Endothelial cell of umbilical vein (primary cell): ENCODE measurements at regions not wholly inside any gene's neighbourhood (a gene's known extent, or its start where the extent isn't known, plus 50 kb on each side); places are given as distances from the start of the nearest gene placed in this dataset.

Experiments used
- BruUV-seq: library from RNA; stranded (reverse); fragments of 400-500 nt; replicated peaks from 2 replicates; lab custom pipeline; 2021; lab: Mats Ljungman, UMichigan
- CTCF ChIA-PET: fragments of 300-600, 350-600 bp; sonication (Branson Sonifier 250); formaldehyde crosslinking; loops from one replicate; lab custom pipeline; 2021; ENCODE audit warnings: antibody characterized with exemption, inconsistent platforms; lab: Charles Lee
- POLR2A ChIA-PET: fragments of 300-600, 350-600 bp; sonication (Branson Sonifier 250); formaldehyde crosslinking; loops from one replicate; lab custom pipeline; 2021; ENCODE audit warnings: antibody characterized with exemption, inconsistent platforms; lab: Charles Lee
- DNase-seq: peaks from one replicate; pipeline ENCODE4 v3.0.0-alpha.2; 2011; ENCODE audit warnings: low read depth, low spot score
- FAIRE-seq: peaks from 2 replicates; lab custom pipeline; 2011; peaks lifted over from hg19 to GRCh38; lab: Jason Lieb, UNC
- H2AFZ ChIP-seq: 2 replicates; pipeline ENCODE4 v1.6.0; 2012; ENCODE audit warnings: low read depth, low read length, control low read depth, inconsistent platforms
- H3K27ac ChIP-seq: 2 replicates; pipeline ENCODE4 v1.5.1; 2011; ENCODE audit warnings: low read depth, mild to moderate bottlenecking, control low read depth, low read length, moderate library complexity; ENCODE audit not compliant: insufficient read depth
- H3K27me3 ChIP-seq, 2 experiments: 2 replicates each; pipeline versions ENCODE4 v1.6.0 to v1.6.1; 2011; ENCODE audit warnings: low read length in 2 of 2, mixed read lengths in 1 of 2; ENCODE audit not compliant: control insufficient read depth in 2 of 2, insufficient read depth in 2 of 2
- H3K36me3 ChIP-seq, 2 experiments: 2 replicates in 1 of 2; 3 replicates in 1 of 2; pipeline ENCODE4 v1.5.1; 2011; ENCODE audit warnings: low read length in 2 of 2, mild to moderate bottlenecking in 1 of 2, moderate library complexity in 1 of 2; ENCODE audit not compliant: control insufficient read depth in 2 of 2, insufficient read depth in 2 of 2; ENCODE audit errors: extremely low read depth in 1 of 2
- H3K4me1 ChIP-seq: 3 replicates; pipeline ENCODE4 v1.5.1; 2011; ENCODE audit warnings: mild to moderate bottlenecking, low read length; ENCODE audit not compliant: control insufficient read depth, insufficient read depth; ENCODE audit errors: extremely low read depth
- H3K4me2 ChIP-seq: 2 replicates; pipeline ENCODE4 v1.6.1; 2011; ENCODE audit warnings: low read length, control low read depth, mixed read lengths; ENCODE audit not compliant: insufficient read depth
- H3K4me3 ChIP-seq, 3 experiments: fragments of 200-600 bp in 1 of 3; sonication (generic), shearing (Covaris generic) in 1 of 3; replicated peaks in 1 of 3; 2 replicates each; pipeline ENCODE4 v1.5.1; 2011 to 2016; ENCODE audit warnings: control low read depth in 3 of 3, low read length in 3 of 3, mild to moderate bottlenecking in 2 of 3, inconsistent platforms in 1 of 3, low read depth in 1 of 3, moderate library complexity in 1 of 3; ENCODE audit not compliant: insufficient read depth in 1 of 3
- H3K79me2 ChIP-seq: 2 replicates; pipeline ENCODE4 v1.6.0; 2012; ENCODE audit warnings: low read length, inconsistent platforms; ENCODE audit not compliant: control insufficient read depth, insufficient read depth
- H3K9ac ChIP-seq: replicated peaks from 2 replicates; pipeline ENCODE3; 2011; ENCODE audit warnings: low read length, control low read depth; ENCODE audit not compliant: insufficient read depth; ENCODE audit errors: extremely low read depth
- H3K9me1 ChIP-seq: replicated peaks from 3 replicates; pipeline ENCODE4 v1.6.0; 2011; ENCODE audit warnings: mild to moderate bottlenecking, low read length; ENCODE audit not compliant: control insufficient read depth, insufficient read depth; ENCODE audit errors: extremely low read depth
- H3K9me3 ChIP-seq: replicated peaks from 2 replicates; pipeline ENCODE4 v1.5.1; 2012; ENCODE audit warnings: low read length, inconsistent platforms; ENCODE audit not compliant: control insufficient read depth, insufficient read depth
- H4K20me1 ChIP-seq: replicated peaks from 2 replicates; pipeline ENCODE3; 2011; ENCODE audit warnings: mild to moderate bottlenecking, low read length; ENCODE audit not compliant: control insufficient read depth, insufficient read depth; ENCODE audit errors: extremely low read depth
- EZH2 ChIP-seq: IDR thresholded peaks from 2 replicates; pipeline ENCODE4 v1.6.1; 2012; ENCODE audit warnings: borderline replicate concordance, low read depth, mild to moderate bottlenecking, moderate library complexity, low read length, inconsistent platforms; ENCODE audit not compliant: severe bottlenecking
- FOS ChIP-seq: IDR thresholded peaks from 2 replicates; pipeline ENCODE4 v1.6.1; 2011; ENCODE audit warnings: mild to moderate bottlenecking, low read length, moderate library complexity, borderline replicate concordance; ENCODE audit not compliant: insufficient read depth
- GATA2 ChIP-seq: IDR thresholded peaks from 2 replicates; pipeline ENCODE4 v1.7.0; 2011; ENCODE audit warnings: low read depth, mild to moderate bottlenecking, moderate library complexity, mixed read lengths, low read length; ENCODE audit not compliant: insufficient read length, insufficient read depth
- JUN ChIP-seq: IDR thresholded peaks from 2 replicates; pipeline ENCODE4 v1.6.1; 2011; ENCODE audit warnings: borderline replicate concordance, low read depth; ENCODE audit not compliant: insufficient read length, insufficient read depth
- MYC ChIP-seq: IDR thresholded peaks from one replicate; pipeline ENCODE4 v1.6.1; 2011; ENCODE audit warnings: mild to moderate bottlenecking, low read depth, low read length
- POLR2A ChIP-seq: IDR thresholded peaks from 2 replicates; pipeline ENCODE4 v1.6.1; 2012; ENCODE audit warnings: low read depth, mild to moderate bottlenecking, control low read depth, low read length
- POLR2AphosphoS5 ChIP-seq: IDR thresholded peaks from 2 replicates; pipeline ENCODE4 v1.6.1; 2012; ENCODE audit warnings: low read depth, mild to moderate bottlenecking, control low read depth, low read length, moderate library complexity; ENCODE audit not compliant: insufficient read depth
- dilution Hi-C: fragments of 300-500 bp; cut with MboI; formaldehyde crosslinking; loops from one replicate; pipeline ENCODE4 v1.15.0; 2019; ENCODE audit warnings: low sequenced_read_pairs; ENCODE audit not compliant: extremely low pct_ligation_motif_present
- intact Hi-C: fragments of 100-400 bp; cut with micrococcal nuclease; formaldehyde crosslinking; loops from one replicate; pipeline ENCODE4 v1.10.0; 2022
- TF ChIP-seq, protein P1 (sequence below): IDR thresholded peaks from 2 replicates; pipeline ENCODE4 v1.6.1; 2011; ENCODE audit not compliant: insufficient read depth, insufficient read length
- TF ChIP-seq, protein P2 (sequence below), 2 donors: IDR thresholded peaks; 1 replicate in 1 of 2; 2 replicates in 1 of 2; pipeline ENCODE4 v1.5.1; 2011; ENCODE audit warnings: low read length in 2 of 2, mild to moderate bottlenecking in 2 of 2, moderate library complexity in 2 of 2, control low read depth in 1 of 2, inconsistent platforms in 1 of 2, low read depth in 1 of 2; ENCODE audit not compliant: insufficient read depth in 1 of 2; ENCODE audit errors: extremely low read depth in 1 of 2

DNA sequence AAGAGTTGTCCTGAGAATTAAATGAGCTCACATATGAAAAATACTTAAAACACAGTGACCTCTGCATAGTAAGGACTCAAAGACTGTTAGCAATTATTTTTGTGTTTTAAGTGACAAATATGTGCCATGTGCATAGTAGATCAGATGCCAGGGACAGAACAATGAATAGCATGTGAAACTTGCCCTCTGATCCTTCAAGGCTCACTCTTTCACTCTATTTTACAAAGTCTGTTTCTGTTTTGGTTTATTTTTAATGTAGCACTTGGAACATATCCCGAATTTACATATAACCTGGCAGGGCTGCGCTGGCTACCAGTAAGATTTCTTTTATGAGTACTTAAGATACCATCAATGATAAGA is 135.5 kb upstream of the TNFAIP3 start:
- Histone ChIP-seq H3K9me3 (no peaks in the 10 kb centered on the region), H4K20me1 (no peaks in the 10 kb centered on the region), H2AFZ (peak overlapping the region; percentile 26), H3K27me3 (no peaks in the 10 kb centered on the region), H3K4me3 (no peak overlapping the region), H3K9ac (no peak overlapping the region), H3K9me1 (no peaks in the 10 kb centered on the region), H3K27ac (no peak overlapping the region), H3K36me3 (no peaks in the 10 kb centered on the region), H3K79me2 (no peaks in the 10 kb centered on the region), H3K4me1 (peaks cover 9% of the 10 kb centered on the region), H3K4me2 (peak overlapping the region; percentile 40)
- ChIA-PET CTCF (interaction anchor here (1.0 kb wide), 1 partner anchor 19 kb away, joined by 3 read pairs; no protein-coding TSS in a partner anchor), POLR2A (no interaction called here)
- DNase-seq (peak; percentile 33), FAIRE-seq (no peak)
- TF ChIP-seq EZH2 (no peak), GATA2 (no peak), POLR2AphosphoS5 (no peak), MYC (no peak), JUN (no peak), POLR2A (no peak), FOS (no peak)
- TF ChIP-seq, protein P1, sequence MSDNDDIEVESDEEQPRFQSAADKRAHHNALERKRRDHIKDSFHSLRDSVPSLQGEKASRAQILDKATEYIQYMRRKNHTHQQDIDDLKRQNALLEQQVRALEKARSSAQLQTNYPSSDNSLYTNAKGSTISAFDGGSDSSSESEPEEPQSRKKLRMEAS = no peak
- TF ChIP-seq, protein P2, sequence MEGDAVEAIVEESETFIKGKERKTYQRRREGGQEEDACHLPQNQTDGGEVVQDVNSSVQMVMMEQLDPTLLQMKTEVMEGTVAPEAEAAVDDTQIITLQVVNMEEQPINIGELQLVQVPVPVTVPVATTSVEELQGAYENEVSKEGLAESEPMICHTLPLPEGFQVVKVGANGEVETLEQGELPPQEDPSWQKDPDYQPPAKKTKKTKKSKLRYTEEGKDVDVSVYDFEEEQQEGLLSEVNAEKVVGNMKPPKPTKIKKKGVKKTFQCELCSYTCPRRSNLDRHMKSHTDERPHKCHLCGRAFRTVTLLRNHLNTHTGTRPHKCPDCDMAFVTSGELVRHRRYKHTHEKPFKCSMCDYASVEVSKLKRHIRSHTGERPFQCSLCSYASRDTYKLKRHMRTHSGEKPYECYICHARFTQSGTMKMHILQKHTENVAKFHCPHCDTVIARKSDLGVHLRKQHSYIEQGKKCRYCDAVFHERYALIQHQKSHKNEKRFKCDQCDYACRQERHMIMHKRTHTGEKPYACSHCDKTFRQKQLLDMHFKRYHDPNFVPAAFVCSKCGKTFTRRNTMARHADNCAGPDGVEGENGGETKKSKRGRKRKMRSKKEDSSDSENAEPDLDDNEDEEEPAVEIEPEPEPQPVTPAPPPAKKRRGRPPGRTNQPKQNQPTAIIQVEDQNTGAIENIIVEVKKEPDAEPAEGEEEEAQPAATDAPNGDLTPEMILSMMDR (IDR thresholded peaks at IDR 0.05; ENCODE audit: extremely low read depth in 1 of 2, insufficient read depth in 1 of 2, low read depth in 1 of 2, low read length in 2 of 2) = no peak
- BruUV-seq = no TSS peak
- dilution Hi-C loops = loop anchor here (25.0 kb wide), 1 partner anchor 206 kb away; no protein-coding TSS in a partner anchor
- intact Hi-C loops = no loop called here
